SH-SY5Y (cell line): ENCODE measurements at regions not wholly inside any gene's neighbourhood (a gene's known extent, or its start where the extent isn't known, plus 50 kb on each side); places are given as distances from the start of the nearest gene placed in this dataset.

Experiments used
- GATA2 ChIP-seq: IDR thresholded peaks from 2 replicates; pipeline ENCODE4 v1.6.1; 2011; ENCODE audit warnings: mild to moderate bottlenecking, low read depth, low read length
- GATA3 ChIP-seq: IDR thresholded peaks from 2 replicates; pipeline ENCODE4 v1.6.1; 2011; ENCODE audit warnings: low read depth, mild to moderate bottlenecking, low read length, moderate library complexity

DNA sequence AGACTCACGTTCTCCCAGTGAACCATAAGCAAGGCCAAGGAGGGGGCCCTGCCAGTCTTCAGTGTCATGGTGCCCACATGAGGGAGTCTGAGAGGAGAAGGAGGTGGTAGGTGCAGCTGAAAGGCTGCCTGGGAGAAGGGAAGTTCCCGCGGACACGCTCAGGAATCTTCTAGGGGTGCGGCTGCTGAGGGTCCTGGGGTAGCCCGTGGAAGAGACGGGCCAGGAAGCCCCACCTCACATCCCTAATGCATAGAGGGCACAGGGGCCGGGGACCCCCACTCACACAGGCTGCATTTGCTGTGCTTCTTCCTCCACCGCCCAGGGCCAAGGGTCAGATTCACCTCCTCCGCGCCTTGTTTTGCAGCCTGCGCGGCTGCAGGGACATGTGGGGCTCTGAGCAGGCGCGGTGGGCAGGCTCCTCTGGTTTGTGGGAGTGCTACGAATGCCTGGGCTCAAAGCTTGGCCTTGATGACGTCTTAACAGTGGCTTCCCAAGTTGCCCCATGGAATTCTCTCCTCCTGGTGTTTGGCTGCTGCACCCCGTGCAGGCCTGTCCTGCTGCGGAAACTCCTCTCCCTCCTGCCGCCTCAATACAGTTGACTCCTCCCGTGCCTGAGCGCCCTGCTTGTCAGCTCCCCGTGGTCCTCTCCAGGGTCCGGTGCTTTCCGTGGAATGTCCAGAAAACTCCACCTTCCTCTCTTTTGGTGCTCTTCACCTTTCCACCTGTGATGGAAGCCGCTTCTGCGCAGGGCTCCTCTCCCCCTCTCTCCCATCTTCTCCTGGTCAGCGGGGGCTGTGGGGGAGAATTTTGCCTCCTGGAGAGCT is 95.7 kb downstream of the VAPA start:
- no peak for TF ChIP-seq GATA3
- TF ChIP-seq GATA2 = no peak

DNA sequence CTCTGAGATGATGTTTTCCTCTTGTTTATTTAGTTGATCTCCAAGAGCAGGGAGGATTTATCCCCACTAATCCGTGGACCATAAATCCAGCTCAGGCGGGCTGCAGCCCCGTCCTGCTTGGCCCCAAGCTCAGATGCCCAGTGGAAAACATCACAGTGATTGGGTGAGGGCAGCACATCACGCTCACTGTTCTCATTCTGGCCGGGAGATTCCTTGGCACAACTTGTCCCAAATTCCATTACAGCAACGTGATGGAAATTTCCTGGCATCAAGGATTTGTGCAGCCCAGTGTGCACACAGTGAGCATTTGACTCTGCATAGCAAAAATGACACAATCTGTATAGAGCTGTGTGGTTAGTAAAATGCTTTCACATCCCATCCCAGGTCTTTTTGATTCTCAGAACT is 96.8 kb downstream of the VAPA start:
- no peak for TF ChIP-seq GATA3
- TF ChIP-seq GATA2 = no peak

DNA sequence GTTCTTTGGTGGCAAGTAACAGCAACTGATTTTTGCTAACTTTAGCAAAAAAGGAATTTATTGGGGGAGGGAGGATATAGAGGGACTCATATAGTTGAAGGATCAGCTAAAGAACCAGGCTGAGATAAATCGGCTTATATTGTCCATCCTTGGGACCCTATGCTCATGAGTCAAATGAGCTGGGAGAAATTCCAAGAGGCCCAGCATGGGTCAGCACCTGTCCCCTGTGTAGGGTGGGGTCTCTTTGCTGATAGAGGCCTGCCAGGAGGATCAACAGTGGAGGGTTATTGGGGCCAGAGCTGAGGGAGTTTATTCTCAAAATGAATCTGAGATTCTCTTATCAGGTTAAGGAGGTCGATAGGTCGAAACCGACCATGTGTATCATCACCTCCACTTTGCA is 97.2 kb downstream of the VAPA start:
- TF ChIP-seq GATA2 = no peak
- no peak for TF ChIP-seq GATA3

DNA sequence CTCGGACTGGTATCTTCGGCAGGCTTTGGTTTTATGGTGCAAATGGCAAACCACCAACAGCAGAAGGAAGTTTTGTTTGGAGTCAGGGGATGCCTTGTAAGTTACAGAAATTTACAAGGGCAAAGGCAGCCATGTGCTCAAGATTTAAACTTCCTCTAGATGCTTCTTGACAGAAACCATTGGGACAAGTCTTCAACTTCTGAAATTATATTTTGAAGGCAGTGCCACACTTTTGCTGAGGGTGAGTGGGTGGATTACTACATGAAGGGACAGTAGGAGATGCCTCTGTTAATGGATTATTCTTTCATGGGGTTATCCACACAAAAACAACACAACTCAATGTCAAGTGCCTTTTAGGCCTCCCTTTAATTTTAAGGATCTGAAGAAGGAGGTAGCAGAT is 97.9 kb downstream of the VAPA start:
- TF ChIP-seq GATA3 = no peak
- no peak for TF ChIP-seq GATA2

DNA sequence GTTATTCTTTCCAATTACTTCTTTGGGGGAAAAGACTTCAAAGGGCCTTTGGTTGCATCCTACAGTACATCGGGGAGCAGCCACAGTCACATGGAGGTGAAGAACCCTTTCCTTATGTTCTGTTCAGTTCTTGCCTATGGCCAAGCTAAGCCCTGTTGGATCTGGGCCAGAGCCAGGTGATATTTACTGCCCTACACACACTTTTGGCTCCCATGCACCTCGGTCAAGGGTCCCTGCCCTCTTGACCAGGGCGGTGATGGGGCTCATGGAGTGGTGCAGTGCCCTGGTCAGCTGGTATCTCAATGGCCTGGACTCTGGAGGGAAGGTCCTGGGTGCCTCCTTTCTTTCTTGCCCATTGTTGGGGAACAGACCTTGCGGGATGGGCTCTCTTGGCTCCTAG is 98.7 kb downstream of the VAPA start:
- TF ChIP-seq GATA2 (no peak), GATA3 (no peak)

DNA sequence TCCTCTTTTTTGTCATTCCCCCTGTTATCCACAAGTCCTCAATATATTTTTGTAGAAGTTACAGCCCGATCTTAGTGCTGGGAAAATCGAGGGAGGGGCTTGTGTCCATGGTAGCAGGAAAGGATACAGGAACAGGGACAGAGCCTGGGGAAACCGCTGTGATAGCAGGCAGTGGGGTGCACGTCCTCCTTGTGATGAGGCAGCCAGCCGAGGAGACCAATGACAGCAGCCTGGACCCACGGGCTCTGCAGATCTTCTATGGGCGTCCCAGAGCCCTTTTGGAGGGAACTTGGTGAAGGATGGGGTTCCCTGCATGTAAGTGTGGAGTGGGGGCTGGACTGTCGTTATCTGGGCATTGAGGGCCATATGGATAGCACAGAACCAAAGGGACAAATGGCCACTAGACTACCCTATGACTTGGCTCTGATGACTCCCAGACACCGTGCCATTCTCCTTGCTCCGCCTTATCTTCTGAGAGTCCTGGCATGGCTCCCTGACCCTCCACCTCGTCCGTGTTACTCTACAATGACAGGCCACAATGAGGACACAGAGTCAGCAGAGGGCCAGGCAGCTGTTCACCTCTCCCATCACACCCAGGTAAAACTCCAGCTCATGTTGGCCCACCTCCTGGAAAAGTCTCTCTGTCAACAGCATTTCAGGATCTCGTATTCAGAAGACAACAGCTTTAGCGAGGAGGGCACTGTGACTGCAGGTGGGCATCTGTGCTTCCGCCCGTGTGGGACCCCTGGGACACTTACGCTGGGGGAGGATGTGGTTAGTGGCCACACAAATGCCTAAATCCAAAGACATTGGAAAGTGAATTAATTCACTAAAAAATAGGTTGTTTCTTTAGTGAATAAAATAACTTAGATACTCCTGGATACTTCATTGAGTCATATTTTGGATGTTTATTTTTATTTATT is 100.1 kb downstream of the VAPA start:
- TF ChIP-seq GATA3 = no peak
- TF ChIP-seq GATA2 = no peak

DNA sequence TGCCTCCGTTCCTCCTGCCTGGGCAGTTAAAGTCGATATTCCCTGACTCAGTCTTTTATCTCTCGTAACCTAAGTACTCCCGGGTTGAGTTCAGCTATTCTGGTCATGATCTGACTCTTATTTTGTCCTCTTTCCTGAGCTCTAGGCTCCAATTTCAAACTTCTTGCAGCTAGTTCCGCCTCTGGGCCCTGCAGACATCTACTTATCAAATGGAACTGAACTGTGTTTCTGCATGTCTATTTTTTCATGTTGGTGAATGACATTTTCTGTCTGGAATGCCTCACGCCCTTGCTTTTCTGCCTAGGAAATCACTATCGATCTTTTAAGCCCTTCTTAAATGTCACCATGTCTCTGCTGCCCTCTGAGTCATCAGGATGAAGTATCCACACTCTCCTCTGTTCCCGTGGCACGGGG is 101.5 kb downstream of the VAPA start:
- no peak for TF ChIP-seq GATA3
- no peak for TF ChIP-seq GATA2

DNA sequence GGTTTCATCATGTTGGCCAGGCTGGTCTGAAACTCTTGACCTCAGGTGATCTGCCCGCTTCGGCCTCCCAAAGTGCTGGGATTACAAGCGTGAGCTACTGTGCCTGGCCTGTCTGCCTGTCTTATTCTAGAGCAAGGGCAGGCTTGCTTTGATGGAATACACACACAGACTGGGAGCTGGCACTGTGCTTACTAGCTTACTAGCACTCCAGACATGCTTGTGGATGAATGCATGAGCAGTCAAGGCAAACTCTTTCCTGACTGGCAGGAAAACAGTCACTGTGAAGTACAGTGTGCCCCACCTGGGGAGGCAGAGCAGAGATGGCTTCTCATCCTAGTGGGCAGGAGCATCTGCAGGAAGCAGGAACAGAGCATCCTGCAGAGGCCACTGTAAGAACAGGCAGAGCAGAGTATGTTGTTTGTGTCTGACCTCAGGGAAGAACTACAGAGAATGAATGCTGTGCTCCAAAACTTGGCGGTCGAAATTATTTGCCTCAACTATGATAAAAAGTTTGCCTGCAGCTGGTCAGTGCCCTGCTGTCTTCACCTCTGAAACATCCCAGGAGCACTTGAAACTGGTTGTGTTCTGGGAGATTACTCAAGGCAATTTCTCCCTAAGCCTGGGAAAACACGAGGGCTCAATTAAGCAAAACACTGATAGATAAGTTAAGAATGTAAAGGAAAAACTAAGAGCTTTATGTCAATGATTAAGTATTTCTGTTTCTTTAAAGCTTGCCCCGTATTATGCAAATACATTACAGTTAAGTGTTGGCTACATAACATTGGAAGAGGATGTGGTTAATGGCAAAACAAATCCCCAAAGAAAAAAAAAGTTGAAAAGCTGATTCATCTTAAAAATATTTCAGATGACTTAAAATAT is 102.4 kb downstream of the VAPA start:
- no peak for TF ChIP-seq GATA2
- TF ChIP-seq GATA3 = no peak

DNA sequence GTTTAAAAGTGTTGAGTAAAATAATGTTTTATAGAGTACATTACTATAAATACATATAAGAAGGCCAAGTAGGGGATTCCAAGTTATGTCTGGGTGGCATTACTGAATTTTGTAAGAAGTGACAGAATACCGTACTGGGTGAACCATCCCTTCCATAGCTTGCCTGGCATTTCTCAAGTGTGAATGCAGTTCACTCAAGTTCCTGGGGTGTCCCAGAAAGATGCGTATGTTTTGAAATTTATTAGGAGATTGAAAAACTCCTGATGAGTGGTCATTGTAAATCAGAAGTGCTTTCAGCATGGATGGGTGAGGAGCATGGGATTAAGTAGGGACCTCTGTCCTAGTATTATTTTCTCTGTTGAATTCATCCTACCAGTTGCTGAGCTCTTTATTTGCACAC is 103.2 kb downstream of the VAPA start:
- no peak for TF ChIP-seq GATA2
- TF ChIP-seq GATA3 = no peak

DNA sequence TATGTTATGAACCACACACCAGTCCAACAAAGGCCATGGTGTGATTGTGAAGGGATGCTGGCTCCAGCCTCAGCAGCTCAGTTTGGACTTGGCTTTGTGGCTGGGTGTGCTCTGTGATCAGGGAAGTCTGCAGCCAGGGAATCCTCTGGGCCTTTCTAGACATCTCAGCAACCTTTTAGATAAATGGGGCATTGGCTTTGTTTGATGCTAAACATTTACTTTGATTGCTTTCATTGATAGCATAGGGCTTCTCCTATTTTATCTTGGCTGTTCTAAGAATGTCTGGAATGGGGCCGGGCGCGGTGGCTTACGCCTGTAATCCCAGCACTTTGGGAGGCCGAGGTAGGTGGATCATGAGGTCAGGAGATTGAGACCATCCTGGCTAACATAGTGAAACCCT is 104.5 kb downstream of the VAPA start:
- no peak for TF ChIP-seq GATA2
- no peak for TF ChIP-seq GATA3

DNA sequence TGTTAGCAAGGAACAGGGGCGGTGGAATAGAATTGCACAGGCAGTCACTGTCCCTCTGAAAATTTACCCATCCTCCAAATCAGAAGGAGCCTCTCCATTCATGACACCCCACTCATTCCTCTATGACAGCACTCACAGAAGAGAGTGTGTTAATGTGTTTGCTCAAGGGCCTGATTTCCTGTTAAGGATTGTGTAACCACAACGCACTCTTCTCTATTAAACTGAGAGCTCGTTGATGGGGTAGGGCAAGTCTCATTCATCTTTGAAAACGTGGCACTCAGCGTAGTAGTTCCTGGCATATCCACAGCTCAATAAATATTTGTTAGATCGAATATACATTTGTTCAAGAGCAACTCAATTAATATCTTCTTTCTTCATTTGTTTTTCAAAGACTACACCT is 106.4 kb downstream of the VAPA start:
- TF ChIP-seq GATA3 (no peak), GATA2 (no peak)

DNA sequence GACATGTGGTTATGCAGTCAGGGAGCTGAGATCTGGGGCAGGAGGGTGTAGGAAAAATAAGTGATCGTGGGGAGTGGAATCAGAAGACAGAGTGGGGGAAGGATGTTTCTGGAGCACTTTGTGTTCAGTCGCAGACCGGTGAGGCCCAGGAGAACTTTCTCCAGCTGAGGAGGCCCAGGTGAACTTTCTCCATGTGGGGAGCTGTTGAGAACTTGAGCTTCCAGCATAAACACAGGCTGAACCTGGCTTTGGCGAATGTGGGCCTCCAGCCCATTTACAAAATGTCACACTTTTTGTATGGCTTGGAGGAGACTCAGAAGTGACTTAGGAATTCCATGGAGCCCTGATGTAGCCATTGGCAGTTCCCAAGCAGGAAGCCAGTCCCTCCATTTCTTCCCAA is 108.5 kb downstream of the VAPA start:
- TF ChIP-seq GATA3 (no peak), GATA2 (no peak)

DNA sequence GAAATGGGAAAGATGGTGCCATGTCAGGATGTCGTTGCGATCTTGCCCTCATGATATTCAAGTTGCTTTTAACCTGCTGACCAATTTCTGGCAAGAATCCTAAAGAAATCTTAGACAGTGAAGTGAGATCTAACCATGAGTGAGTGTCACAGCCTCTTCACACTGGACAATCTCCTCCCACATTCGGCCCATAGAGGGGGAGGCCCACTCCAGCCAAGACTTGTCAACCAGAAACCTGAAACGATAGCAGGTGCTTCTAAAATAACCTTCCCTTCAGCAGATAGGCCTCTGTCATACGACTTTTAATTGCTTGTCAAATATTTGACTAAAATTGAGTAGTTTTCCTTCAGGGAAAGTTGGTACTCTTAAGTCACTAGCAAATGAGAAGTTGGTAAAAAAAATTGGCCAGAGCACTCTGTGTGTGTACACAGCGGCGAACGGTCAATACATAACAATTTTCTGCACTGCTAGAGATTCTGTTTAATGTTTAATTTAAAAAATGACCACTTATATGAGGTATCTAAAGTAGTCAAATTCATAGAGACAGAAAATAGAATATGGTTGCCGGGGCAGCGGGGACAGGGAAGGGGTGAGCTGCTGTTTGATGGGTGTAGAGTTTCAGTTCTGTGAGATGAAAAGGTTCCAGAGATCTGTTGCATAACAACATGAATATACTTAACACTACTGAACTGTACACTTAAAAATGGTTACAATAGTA is 110.2 kb downstream of the VAPA start:
- TF ChIP-seq GATA2 = no peak
- no peak for TF ChIP-seq GATA3
